CMK (cell line): ENCODE measurements at regions not wholly inside any gene's neighbourhood (a gene's known extent, or its start where the extent isn't known, plus 50 kb on each side); places are given as distances from the start of the nearest gene placed in this dataset.

Experiments
- DNase-seq: peaks from one replicate; pipeline ENCODE4 v3.0.0-alpha.2; 2010; ENCODE audit warnings: low read depth

GRCh38 chr1:14194511-14194910 is 404.0 kb upstream of the KAZN start:
- no peak for DNase-seq

DNA sequence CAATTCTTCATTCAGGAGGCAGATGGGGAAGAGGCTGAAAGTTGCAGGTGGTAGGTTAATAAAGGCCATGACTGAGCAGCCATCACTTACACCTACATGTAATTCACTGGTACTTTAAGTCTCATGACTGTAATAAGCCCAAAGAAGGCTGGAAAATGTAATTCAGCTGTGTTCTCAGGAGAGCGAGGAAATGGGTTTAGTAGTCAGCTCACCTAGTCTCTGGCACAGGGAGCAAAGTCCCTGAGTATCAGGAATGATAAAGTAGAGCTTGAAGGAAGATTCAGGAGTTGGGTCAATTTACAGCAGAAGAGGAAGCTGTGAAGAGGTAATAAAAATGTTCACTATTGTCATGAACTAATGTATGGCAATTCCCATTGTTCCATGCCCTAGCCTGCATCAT is 393.4 kb upstream of the KAZN start:
- DNase-seq = no peak

GRCh38 chr1:14215151-14215550 is 383.3 kb upstream of the KAZN start:
- no peak for DNase-seq

GRCh38 chr1:14217384-14217783 is 381.1 kb upstream of the KAZN start:
- no peak for DNase-seq

DNA sequence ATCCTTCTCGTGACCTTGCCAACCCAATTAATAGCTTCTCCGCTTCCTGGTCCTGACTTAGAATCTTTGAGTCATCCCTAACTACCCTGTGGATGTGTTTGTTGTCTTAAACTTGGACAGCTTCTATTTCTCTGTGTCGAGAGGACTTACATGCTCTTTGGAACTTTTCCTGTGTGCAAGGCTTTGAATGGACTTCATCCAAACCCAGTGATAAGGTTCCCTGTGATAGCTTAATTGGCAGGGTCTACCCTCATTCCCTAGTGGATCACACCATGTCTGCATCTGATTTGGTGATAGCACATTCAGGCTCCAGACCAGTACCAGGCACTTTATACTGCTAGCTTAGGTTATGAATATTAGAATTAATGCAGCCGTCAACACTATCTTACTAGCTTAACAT is 378.2 kb upstream of the KAZN start:
- DNase-seq = no peak

- DNase-seq = no peak
These were observed 377.7 kb upstream of the KAZN start for GRCh38 chr1:14220811-14221210.

DNA sequence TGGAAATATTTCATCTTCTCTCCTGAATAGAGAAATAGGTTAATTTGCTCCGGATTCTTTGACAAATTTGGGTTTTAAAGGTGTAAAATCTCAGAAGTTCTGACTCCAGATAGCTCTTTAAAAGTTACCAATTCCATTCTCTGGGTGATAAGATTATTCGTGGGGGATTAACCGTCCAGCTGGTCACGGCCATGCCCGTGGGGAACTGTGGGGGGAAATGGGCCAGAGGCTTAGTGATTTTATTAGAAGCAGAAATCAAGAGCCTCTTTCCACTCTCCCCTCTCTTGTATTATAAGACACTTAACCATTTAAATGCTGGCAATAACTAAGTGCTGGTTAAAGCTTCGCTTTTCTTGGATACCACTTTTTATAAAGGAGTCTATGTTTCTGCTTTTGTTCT is 376.4 kb upstream of the KAZN start:
- DNase-seq = no peak

DNA sequence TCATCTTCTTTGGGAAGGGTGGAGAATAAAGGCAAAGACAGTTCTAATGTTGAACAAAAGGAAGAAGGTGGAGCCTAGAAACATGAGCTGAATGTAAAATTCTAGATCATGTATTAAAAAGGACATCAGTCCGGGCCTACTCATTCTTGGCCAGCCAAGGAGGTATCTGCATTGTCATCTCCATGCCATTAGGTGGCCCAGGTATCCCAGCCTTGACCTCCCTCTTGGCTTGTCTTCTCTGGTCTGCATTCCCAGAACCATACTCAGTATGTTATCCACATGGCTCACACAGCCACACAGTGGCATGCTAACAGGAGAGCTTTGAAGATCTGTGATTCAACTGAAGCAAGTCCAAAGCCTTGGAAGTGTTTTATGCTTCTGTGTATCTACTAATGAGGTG is 369.8 kb upstream of the KAZN start:
- no peak for DNase-seq

- DNase-seq = no peak
These were observed 365.0 kb upstream of the KAZN start for GRCh38 chr1:14233510-14233909.

- DNase-seq = no peak
These were observed 362.4 kb upstream of the KAZN start for GRCh38 chr1:14236097-14236496.

GRCh38 chr1:14238472-14239307 is 359.8 kb upstream of the KAZN start:
- DNase-seq = no peak

DNA sequence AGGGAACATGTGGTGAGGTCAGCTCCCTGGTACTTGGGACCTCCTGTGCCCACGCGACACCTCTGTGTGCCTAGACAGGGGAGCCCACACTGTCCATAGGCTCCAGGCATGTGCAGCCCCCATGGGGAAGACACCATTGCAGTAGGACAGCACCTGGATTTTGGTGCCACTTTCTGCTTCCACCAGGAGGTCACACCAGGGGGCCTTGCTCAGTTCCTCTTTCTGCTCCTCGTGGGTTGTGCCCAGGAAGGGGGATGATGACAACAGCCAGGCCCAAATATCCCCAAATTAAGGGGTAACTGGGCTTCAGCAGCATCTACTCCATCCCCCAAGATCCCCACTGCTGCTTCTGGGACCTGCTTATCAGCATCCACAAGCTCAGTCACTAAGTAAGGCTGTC is 358.2 kb upstream of the KAZN start:
- no peak for DNase-seq

GRCh38 chr1:14242123-14242522 is 356.4 kb upstream of the KAZN start:
- DNase-seq = no peak

- DNase-seq = no peak
These were observed 355.6 kb upstream of the KAZN start for GRCh38 chr1:14242870-14243269.

GRCh38 chr1:14245954-14246353 is 352.5 kb upstream of the KAZN start:
- no peak for DNase-seq

- no peak for DNase-seq
These were observed 352.0 kb upstream of the KAZN start for GRCh38 chr1:14246471-14246870.

DNA sequence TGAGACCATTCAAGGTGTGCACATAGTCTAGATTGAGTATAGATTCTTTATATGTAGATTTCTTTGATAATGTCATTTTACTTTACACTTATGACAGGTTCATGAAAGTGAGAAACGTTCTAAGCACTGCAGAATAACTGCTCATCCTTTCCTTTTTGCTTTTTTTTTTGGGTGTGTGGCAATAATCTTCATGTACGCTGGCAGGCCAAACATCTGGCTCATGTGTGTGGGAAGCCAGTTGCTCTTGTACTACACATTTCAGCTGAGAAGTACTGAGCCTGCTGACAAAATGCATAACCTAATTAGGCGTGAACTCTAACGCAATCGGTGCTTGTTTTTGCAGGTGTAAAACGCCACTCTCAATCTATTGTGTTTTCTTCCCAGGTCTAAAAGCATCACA is 350.8 kb upstream of the KAZN start:
- no peak for DNase-seq

DNA sequence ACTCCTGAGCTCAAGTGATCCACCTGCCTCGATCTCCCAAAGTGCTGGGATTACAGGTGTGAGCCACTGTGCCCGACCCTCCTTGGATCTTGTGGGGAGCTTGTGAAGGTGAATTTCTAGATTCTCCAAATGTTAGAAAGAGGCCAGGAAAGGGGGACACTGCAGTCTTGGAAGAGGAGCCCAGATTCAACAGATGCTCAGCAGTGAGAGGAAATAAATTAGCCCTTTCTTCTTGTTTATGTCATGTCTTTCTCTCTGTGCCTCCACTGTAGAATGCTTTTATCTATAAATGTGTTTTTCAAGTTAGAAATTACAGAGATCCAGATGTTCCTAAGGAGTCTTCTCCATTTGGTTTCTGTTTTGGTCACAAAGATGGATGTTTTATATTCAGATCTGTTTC is 346.6 kb upstream of the KAZN start:
- no peak for DNase-seq

DNA sequence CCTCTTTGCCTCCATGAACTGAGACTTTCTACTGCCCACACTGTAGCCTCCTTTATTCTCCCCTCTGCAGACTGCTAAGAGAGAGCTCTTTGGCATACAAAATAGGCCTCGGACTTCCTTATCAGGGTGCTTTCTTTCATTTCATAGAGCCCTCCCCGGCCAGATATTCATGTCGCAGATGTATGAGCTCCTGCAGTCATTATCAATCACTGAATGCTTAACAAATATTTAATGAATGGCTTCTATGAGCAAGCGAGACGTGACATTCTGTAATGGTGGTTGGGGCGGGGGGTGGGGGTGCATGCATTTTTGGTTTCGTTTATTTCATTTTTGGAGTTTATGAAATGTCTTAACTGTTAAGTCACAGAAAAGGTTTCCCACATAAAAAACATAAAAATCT is 344.8 kb upstream of the KAZN start:
- no peak for DNase-seq

- no peak for DNase-seq
These were observed 344.2 kb upstream of the KAZN start for GRCh38 chr1:14254251-14254650.

- DNase-seq = no peak
These were observed 343.3 kb upstream of the KAZN start for GRCh38 chr1:14255233-14255632.

DNA sequence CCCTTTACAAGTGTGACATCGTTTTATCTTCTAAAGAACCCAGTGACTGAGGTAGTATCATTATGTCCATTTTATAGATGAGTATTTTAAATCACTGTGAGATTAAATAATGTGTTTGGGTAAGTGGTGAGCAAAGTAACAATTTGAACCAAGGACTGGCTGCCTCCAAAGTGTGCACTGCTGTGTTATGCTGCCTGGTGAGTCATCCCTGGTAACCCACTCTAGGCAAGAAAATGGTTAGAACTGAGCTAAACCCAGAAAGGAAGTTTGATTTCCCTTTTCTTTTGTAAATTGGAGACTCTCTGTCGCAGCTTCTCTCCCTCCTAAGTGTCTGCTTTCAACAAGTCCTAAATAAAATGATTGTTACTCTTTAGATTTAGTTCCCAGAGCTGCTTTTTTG is 342.8 kb upstream of the KAZN start:
- DNase-seq = no peak

- DNase-seq = no peak
These were observed 339.2 kb upstream of the KAZN start for GRCh38 chr1:14259191-14259757.

- no peak for DNase-seq
These were observed 338.0 kb upstream of the KAZN start for GRCh38 chr1:14260480-14260879.
